NCI-H1092 (cell line): ENCODE measurements at regions not wholly inside any gene's neighbourhood (a gene's known extent, or its start where the extent isn't known, plus 50 kb on each side); places are given as distances from the start of the nearest gene placed in this dataset.
"Not testable (repeated sequence)": the region's sequence is repeated elsewhere in the genome, so short reads cannot be mapped to it uniquely, and the experiment has no call there.

Experiments
- DNase-seq: peaks from one replicate; lab custom pipeline; 2025; lab: John Stamatoyannopoulos, UW

GRCh38 chr5:116959843-116960242, 385.2 kb upstream of the SEMA6A start:
- DNase-seq, result no peak

GRCh38 chr5:116953251-116953930, 378.8 kb upstream of the SEMA6A start:
- DNase-seq, result no peak

- no peak for DNase-seq
Observed at GRCh38 chr5:116951219-116951618, 376.6 kb upstream of the SEMA6A start.

- peak; percentile 24 for DNase-seq
Observed at GRCh38 chr5:116947691-116948528, 373.3 kb upstream of the SEMA6A start.

GRCh38 chr5:116945613-116946382, 371.2 kb upstream of the SEMA6A start:
- DNase-seq, result not testable (repeated sequence)

- no peak for DNase-seq
Observed at GRCh38 chr5:116944183-116944582, 369.6 kb upstream of the SEMA6A start.

- DNase-seq, result no peak
Observed at GRCh38 chr5:116942622-116943021, 368.0 kb upstream of the SEMA6A start.

- peak; percentile 54 for DNase-seq
Observed at GRCh38 chr5:116939641-116940040, 365.0 kb upstream of the SEMA6A start.

GRCh38 chr5:116938488-116938887, 363.9 kb upstream of the SEMA6A start:
- DNase-seq, result no peak

GRCh38 chr5:116935561-116936162, 361.0 kb upstream of the SEMA6A start:
- DNase-seq, result no peak

GRCh38 chr5:116930616-116931015, 356.0 kb upstream of the SEMA6A start:
- no peak for DNase-seq

GRCh38 chr5:116923344-116923743, 348.7 kb upstream of the SEMA6A start:
- DNase-seq, result no peak

GRCh38 chr5:116922532-116922931, 347.9 kb upstream of the SEMA6A start:
- no peak for DNase-seq

- DNase-seq, result no peak
Observed at GRCh38 chr5:116914869-116915504, 340.4 kb upstream of the SEMA6A start.

- no peak for DNase-seq
Observed at GRCh38 chr5:116912221-116912620, 337.6 kb upstream of the SEMA6A start.

- DNase-seq, result no peak
Observed at GRCh38 chr5:116911074-116911473, 336.5 kb upstream of the SEMA6A start.

GRCh38 chr5:116908537-116908936, 333.9 kb upstream of the SEMA6A start:
- no peak for DNase-seq

GRCh38 chr5:116905885-116906284, 331.3 kb upstream of the SEMA6A start:
- DNase-seq, result no peak

GRCh38 chr5:116900793-116901192, 326.2 kb upstream of the SEMA6A start:
- no peak for DNase-seq

GRCh38 chr5:116898917-116899316, 324.3 kb upstream of the SEMA6A start:
- no peak for DNase-seq

GRCh38 chr5:116897291-116897690, 322.7 kb upstream of the SEMA6A start:
- no peak for DNase-seq

GRCh38 chr5:116896001-116896400, 321.4 kb upstream of the SEMA6A start:
- DNase-seq, result no peak
